DMS 273 (cell line): ENCODE measurements at regions not wholly inside any gene's neighbourhood (a gene's known extent, or its start where the extent isn't known, plus 50 kb on each side); places are given as distances from the start of the nearest gene placed in this dataset.
"Not testable (repeated sequence)": the region's sequence is repeated elsewhere in the genome, so short reads cannot be mapped to it uniquely, and the experiment has no call there.

Experiments
- DNase-seq: peaks from one replicate; lab custom pipeline; 2025; ENCODE audit not compliant: unreplicated experiment; lab: John Stamatoyannopoulos, UW

DNA sequence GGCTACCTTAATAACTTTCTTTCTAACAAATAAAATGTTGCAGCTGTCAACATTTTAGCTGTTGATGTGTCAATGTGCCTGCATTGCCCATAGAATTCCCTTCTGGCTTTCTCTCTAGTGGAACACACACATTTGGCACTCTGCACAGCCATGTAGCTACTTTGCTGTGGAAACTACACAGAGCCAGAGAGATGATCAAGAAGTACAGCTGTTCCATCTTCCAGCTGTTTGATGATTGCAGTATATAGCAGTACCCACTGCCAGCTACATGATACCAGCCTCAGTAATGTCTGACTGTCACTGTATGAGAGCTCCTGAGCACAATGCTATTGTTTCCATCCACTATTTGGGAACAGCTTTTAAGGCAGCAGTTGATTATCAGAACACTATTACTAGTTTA is 843.0 kb downstream of the PCDH17 start:
- no peak for DNase-seq

DNA sequence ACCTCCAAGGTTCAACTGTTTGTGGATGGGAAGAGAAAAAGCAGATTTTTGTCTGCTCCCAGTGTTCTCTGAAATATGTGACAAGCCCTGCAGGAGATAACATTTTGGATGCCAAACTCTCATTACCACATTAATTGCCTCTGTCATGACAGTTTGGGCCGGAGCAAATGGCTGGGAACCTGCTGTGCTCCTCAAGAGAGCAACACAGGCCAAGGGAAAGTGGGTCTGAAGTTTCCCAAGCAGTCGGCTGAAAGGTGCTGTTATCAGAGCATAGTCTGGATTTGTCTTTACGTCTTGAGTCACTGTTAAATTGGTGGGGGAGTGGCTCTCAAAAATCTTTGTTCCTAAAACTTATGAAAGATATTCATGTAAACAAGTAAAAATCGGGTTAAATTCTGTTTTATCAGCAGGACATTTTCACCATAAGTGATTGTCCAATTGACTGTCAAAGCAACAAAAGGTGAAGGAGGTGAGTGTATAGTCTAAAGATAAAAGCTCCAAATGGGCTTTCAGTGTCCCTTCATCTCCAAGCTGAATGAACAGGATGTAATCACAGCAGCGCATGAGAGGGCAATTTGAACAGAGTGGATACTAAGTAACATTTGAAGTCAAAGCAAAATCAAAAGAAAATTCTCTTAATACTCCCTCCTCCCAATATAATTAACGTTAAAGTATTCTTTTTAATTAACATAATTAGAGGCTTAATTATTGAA is 844.8 kb downstream of the PCDH17 start:
- DNase-seq, result no peak

DNA sequence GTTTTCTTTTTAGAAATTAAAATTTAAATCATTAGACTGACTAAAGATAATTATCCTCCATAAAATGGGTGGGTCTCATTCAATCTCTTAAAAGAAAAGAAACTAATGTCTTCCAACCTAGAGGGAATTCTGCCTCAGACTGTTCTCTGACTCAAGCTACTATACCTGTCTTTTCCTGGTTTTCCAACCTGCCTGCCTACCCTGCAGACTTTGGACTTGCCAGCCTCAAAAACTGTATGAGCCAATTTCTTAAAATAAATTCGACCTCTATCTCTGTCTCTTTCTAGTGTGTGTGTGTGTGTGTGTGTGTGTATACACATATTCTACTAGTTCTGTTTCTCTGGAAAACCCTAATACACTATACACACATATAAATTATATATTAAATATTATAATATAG is 847.3 kb downstream of the PCDH17 start:
- no peak for DNase-seq

DNA sequence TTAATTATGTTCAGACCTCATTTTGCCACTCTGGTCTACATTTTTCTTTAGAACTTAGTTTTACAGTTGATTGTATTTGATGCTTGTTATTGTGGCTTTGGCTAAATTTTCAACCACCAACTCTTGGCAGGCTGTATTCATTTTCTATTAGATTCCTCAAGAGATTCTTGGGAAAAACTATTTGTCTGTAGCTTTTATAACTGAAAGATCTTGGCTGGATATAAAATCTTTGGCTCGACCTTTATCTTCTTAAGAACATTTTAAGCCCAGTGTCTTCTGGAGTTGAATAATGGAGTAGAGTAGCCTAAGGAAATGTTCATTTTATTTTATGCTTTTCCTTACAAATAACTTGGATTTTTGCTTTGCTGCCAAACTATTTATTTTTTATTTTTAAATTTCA is 848.5 kb downstream of the PCDH17 start:
- no peak for DNase-seq

DNA sequence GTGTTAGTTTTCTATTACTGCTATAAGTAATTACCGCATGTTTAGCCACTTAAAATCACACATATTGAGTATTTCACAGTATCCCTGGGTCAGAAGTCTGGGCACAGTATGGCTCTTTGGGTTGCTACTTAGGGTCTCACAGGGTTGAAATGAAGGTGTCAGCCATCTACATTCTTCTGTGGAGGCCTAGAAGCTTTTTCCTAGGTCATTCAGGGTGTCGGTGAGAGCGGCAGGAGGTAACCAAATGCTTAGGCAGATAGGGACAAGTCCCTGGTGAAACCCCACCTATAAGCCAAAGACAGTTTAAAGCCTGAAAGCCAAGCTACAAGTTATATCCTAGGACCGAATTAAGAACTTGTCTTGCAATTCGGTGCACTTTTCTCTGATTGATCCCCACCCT is 856.7 kb downstream of the PCDH17 start:
- no peak for DNase-seq

DNA sequence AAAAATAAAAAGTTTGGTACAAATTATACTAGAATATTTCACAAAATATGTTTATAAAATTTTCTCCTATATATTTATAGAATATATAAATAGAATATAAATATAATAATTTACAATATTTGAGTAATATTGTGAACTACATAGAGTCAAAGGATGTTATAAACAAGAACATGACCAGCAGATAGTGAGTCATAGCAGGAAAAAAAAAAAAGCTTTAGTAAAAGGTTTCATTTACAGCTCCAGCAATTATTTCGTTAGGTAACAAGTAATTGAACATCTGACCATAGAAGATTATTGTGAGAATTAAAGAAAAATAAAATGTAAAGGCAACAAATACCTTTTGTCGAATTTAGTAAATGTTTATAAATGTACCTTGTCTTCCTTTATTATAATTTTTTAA is 864.1 kb downstream of the PCDH17 start:
- DNase-seq, result no peak

DNA sequence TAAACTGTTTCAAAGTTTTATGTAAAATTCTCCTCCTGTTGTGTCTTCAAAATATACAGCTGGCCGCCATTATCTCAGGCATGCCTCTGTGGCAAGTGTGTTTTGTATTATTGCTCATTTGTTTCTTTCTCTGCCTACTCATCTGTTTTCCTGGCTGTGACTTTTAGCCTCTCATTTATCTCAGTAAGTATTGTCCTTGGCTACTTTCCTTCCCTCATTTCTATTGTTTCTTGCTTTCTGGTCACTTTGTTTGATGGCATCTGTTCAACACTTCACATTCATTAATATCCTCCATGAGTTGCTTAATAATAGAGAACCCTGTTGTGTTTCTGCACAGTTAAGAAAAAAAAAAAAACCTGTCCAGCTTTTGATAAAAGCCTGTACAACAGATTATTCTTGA is 869.4 kb downstream of the PCDH17 start:
- DNase-seq, result no peak

DNA sequence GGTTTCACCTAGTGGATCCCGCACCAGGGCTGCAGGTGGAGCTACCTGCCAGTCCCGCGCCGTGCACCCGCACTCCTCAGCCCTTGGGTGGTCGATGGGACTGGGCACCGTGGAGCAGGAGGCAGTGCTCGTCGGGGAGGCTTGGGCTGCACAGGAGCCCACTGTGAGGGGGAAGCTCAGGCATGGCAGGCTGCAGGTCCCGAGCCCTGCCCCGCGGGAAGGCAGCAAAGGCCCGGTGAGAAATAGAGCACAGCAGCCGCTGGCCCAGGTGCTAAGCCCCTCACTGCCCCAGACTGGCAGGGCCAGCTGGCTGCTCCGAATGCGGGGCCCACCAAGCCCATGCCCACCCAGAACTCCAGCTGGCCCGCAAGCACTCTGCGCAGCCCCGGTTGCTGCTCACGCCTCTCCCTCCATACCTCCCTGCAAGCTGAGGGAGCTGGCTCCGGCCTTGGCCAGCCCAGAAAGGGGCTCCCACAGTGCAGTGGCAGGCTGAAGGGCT is 872.7 kb downstream of the PCDH17 start:
- DNase-seq, result not testable (repeated sequence)

DNA sequence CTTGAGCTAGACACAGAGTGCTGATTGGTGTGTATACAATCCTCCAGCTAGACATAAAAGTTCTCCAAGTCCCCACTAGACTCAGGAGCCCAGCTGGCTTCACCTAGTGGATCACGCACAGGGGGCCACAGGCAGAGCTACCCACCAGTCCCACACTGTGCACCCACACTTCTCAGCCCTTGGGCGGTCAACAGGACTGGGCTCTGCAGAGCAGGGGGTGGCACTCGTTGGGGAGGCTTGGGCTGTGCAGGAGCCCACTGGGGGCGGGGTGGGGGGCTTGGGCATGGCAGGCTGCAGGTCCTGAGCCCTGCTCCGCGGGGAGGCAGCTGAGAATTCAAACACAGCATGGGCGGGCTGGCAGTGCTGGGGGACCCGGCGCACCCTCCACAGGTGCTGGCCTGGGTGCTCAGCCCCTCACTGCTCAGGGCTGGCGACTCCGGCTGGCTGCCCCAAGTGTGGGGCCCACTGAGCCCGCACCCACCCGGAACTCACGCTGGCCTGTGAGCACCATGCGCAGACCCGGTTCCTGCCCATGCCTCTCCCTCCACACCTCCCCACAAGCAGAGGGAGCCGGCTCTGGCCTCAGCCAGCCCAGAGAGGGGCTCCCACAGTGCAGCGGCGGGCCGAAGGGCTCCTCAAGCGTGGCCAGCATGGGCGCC is 873.8 kb downstream of the PCDH17 start:
- not testable (repeated sequence) for DNase-seq

DNA sequence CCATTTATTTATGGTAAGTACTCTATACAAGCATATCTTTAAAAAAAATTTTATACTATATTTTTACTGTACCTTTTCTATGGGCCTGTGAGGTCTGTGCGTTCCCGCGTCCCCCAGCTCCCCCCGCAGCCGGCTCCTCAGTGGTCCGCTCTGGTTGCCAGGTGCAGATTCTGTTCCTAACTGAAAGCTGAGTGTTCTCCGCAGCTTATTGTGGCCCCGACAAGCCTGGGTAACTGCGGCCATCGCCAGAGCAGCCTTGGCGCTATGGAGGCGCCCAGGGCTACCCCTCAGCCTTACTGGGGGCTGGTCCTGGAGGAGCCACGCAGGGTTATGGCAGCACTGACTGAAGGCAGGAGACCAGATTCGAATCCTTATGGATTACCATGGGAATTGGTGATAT is 896.8 kb downstream of the PCDH17 start:
- no peak for DNase-seq

DNA sequence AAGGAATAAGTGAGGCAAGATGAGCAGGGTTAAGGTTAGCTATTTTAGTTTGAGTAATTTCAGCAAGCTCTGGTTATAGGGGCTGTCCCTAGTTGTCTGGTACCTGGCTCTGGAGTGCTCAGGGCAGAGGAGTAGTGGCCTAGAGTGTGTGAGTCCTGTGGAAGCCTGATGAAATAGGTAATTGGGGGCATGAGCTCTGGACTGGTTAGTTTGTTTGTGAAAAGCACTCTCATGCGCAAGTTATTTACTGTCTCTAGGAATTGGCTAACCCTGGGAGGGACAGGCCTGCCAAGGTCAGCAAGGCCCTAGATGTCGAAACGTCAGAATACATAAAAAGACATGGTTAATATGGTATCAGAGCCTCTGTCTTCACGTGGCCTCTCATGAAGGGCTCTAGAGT is 900.1 kb downstream of the PCDH17 start:
- no peak for DNase-seq

DNA sequence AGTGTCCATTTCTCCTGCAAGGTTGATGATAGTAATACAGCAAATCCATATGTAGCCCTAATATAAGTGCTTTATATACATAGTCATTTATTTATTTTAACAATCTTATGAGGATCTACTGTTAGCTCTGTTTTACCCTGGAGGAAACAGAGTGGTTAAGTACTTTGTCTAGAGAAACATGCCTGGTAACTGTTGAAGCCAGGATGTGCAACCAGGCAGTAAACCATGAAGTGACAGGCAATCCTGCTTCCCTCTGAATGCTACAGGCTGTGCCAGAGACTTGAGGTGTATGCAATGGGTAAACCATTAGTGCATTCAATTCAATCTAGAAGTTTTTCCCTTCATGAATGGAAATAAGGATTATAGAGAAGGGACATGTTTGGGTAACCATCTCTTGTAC is 911.0 kb downstream of the PCDH17 start:
- no peak for DNase-seq

DNA sequence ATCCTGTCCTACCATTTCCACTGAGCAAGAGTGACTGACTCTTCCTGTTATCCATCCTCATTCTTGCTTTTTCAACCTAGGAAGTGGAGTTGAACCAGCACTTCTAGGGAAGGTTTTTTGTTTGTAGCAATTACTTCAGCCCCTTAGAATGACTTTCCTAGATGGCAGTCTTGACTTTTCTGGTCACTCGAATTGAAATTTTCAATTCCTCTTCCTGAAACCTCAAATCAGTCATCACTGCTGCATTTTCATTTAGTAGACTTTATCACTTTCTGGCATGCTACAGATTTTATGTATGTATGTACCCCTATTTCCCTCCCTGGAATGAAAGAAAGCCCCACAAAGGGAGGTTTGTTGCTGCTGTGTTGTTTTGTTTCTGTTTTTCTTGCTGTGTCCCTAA is 915.9 kb downstream of the PCDH17 start:
- DNase-seq, result no peak

DNA sequence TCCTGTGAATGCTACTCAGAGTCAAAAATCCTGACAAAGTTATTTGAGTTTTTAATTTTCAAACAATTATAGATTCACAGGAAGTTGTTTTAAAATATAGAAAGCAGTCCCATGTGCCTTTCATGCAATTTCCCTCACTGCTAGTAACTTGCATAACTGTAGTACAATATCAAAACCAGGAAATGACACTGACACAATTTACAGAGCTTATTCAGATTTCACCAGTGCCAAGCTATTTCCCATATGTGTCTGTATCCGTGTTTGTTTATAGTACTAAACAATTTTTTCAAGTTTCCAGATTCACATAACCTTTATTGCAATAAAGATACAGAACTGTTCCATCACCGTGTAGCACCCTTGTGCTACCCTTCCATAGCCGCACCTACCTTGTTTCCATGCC is 934.6 kb downstream of the PCDH17 start:
- DNase-seq, result no peak

DNA sequence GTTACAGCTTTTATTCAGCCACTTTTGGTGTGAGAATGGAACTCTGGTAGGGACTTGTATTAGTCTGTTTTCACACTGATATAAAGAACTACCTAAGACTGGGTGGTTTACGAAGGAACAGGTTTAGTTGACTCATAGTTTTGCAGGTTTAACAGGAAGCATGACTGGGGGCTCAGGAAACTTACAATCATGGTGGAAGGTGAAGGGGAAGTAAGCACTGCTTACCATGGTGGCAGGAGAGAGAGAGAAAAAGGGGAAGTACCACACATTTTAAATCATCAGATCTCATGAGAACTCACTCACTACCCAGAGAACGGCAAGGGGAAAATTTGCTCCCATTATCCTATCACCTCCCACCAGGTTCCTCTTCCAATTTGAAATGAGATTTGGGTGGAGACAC is 942.2 kb downstream of the PCDH17 start:
- DNase-seq, result no peak

DNA sequence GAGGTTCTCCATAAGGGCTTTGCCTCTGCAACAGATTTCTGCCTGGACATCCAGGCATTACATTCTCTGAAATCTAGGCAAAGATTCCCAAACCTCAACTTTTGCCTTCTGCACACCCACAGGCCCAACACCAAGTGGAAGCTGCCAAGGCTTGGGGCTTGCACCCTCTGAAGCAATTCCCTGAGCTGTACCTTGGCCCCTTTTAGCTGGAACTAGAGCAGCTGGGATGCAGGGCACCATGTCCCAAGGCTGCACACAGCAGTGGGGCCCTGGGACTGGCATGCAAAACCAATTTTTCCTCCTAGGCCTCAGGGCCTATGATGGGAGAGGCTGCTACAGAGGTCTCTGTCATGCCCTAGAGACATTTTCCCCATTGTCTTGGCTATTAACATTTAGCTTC is 943.2 kb downstream of the PCDH17 start:
- no peak for DNase-seq

DNA sequence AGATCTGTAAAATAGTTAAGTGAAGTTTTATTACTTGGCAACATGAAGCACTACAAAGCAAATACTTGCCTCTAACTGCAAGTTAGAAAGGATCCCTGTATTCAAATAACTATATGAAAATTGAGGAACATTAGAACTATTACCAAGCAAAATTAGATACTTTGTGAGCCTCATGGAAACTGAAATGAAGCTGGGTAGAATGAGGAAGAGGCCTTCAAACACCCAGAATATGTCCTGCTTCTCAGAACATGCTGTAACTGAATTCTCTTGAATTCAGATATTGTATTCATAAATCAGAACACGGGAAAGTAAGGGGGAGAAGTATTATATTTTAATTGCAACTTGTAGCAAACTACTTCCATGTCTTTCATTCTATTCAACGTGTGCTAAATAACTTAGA is 947.9 kb downstream of the PCDH17 start:
- no peak for DNase-seq

DNA sequence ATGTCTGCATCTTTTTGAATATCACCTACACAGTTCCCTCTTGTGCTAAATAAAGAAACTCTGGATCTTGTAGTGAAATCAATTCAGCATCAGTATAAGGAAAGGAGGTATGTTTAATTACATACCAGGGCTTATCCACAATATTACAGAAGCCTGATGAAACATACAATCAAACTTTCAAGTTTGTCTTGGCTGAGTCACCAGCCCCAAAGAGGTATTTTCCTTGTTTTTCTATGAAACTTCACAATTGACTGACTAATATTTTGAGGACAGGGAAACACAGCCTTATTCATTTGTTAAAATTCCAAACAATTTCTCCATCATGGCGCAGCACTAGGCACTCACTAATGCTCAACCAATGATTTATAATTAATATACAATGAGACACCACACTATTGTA is 952.4 kb downstream of the PCDH17 start:
- no peak for DNase-seq

DNA sequence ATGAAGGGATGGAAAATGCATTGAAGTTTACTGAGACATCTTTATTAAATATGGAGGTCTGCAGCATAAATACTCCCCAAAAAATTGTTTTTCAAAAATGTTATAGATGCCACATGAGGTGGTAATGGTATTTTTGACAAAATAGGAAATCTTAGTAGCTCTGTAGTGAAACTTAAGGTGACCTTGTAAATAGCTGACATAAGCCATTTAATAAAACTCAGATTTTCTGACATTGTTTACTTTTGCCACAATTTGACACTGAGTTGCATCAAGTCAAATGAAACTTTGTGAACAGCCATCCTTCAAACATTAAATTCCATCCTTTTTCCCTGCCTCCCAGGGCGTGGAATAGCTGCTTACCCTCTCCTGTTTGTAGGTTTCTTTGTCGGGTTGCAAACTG is 953.1 kb downstream of the PCDH17 start:
- DNase-seq, result no peak

DNA sequence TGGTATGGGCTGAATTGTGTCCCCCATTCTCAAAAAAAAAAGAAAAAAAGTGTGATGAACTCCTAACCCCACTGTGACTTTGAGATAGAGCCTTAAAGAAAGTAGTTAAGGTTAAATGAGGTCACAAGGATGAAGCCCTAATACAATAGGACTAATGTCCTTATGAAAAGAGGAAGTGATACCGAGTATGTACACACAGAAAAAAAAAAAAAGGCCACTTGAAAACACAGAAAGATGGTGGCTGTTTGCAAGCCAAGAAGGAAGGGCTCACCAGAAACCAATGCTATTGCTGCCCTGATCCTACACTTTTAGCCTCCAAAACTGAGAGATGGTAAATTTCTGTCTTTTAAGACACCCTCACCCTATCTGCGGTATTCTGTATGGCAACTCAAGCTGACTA is 955.6 kb downstream of the PCDH17 start:
- no peak for DNase-seq

DNA sequence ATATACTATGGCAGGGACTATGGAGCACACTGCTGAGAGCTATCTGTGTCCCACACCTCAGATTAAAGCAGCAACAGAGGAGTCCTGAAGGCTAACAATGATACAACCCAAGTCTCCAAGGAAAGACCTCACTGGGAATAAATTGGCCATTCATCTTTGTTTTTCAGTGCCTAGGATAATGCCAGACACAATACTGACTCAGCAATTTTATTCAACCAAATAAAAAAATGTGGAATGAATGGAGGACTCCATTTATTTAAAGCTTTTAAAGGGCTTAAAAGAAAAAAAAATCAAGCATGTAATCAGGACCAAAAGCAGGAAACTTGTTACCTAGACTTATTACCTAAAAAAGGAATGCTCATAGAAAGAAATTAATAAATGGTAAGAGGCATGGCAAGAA is 960.5 kb downstream of the PCDH17 start:
- no peak for DNase-seq

DNA sequence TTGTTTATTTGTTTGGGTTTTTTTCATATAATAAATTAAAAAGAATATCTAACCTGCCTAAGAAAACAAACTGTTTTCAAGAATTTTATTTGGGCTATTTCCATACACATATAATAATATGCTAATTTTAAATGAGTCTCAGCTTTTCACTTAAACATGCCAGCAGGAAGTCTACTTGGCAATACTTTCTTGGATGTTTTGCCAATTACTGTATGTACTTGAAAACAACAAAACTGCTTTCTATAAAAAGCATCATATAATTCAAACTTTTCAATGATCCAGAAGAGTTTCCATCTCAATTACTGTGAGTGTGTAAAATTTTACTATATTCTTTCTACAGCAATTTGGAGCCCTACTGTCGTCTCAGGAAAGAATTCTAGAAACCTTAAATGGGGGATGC is 961.2 kb downstream of the PCDH17 start:
- no peak for DNase-seq
